Esophagus muscularis mucosa (tissue), 4 donors: ENCODE measurements at regions not wholly inside any gene's neighbourhood (a gene's known extent, or its start where the extent isn't known, plus 50 kb on each side); places are given as distances from the start of the nearest gene placed in this dataset.

ENCODE experiments used
- CTCF ChIP-seq, 3 experiments: fragments of 200-600 bp in 2 of 3; fragments of 450-650 bp in 1 of 3; sonication (generic) in 2 of 3; IDR thresholded peaks; one replicate each; pipeline ENCODE4 v1.5.1; 2017 to 2019; ENCODE audit warnings: antibody characterized with exemption in 3 of 3, mild to moderate bottlenecking in 2 of 3, moderate library complexity in 1 of 3
- EP300 ChIP-seq: sonication (generic); formaldehyde crosslinking; IDR thresholded peaks from one replicate; pipeline ENCODE4 v1.6.1; 2017; ENCODE audit warnings: antibody characterized with exemption
- POLR2A ChIP-seq: fragments of 450-650 bp; IDR thresholded peaks from one replicate; pipeline ENCODE4 v1.6.1; 2017; ENCODE audit warnings: antibody characterized with exemption, moderate library complexity, mild to moderate bottlenecking, low read depth
- POLR2AphosphoS5 ChIP-seq, 2 donors: sonication (generic); formaldehyde crosslinking; IDR thresholded peaks; one replicate each; pipeline ENCODE4 v1.6.1; 2017; ENCODE audit warnings: antibody characterized with exemption in 2 of 2

- TF ChIP-seq CTCF (IDR thresholded peaks at IDR 0.05) (no peak), POLR2A (no peak), POLR2AphosphoS5 (IDR thresholded peaks at IDR 0.05) (no peak), EP300 (no peak)
Measured at GRCh38 chr15:94844198-94844537, 612.8 kb downstream of the MCTP2 start.
